ENCODE measurements at regions not wholly inside any gene's neighbourhood (a gene's known extent, or its start where the extent isn't known, plus 50 kb on each side); places are given as distances from the start of the nearest gene placed in this dataset.
A peak's percentile ranks its signal among the peaks of the same experiment; 100 is the strongest.
"Not testable (repeated sequence)": the region's sequence is repeated elsewhere in the genome, so short reads cannot be mapped to it uniquely, and the experiment has no call there.

DNA sequence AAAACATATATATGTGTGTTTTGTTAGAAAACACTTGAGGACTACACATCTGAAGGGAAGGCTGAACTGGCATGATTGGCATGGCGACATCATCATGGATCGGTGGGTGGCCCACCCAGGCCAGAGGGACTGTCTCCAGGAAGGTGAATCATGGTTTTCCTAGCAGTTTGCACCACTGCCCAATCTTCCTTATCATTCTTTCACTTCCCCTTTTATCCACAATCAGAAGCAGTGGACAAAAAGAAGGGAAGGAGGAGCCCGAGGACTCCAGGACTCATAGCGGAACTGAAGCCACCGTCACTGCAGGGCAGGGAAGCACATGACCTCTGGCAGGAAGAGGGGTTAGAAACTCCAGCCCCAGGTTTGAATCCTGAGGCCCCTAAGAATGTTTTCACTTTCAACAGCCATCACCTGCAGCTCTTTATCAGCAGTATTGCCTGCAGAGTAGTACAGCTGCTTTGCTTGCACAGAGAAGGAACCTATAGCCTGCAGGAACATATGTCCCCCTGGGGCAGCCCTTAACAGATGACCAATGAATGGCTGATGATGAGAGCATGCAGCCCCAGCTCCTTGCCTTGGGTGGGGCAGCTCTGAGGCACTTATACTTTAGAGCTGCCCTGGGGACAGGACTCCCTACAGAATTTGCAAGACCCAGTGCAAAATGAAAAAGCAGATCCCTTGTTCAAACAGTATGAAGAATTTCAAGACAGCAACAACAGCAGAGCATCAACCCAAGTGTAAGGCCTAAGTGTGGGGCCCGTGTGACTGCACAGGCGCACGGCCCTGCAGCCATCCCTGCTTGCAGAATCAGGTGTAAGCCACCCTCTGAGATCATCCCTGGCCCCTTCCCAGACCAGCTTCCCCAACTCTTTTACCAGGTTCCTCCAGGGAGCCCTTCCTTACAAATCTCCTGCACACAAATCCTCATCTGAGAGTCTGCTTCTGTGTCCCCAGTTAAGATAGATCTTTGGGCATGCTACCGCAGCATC is 241.8 kb upstream of the IRF2BP2 start:
- Histone ChIP-seq H3K27me3 (ENCODE audit: insufficient read depth, poor library complexity, severe bottlenecking) (no peaks in the 10 kb centered on the region), H3K36me3 (ENCODE audit: low read depth) (no peaks in the 10 kb centered on the region), H3K9me3 (ENCODE audit: severe bottlenecking) (no peaks in the 10 kb centered on the region), H3K4me3 (ENCODE audit: severe bottlenecking) (no peak overlapping the region), H3K4me1 (ENCODE audit: insufficient read depth, poor library complexity, severe bottlenecking) (no peaks in the 10 kb centered on the region), H3K27ac (ENCODE audit: poor library complexity, severe bottlenecking) (no peak overlapping the region)
- no peak for ATAC-seq (ENCODE audit: low read depth)
- no peak for DNase-seq (ENCODE audit: low spot score)
- TF ChIP-seq, protein P1, sequence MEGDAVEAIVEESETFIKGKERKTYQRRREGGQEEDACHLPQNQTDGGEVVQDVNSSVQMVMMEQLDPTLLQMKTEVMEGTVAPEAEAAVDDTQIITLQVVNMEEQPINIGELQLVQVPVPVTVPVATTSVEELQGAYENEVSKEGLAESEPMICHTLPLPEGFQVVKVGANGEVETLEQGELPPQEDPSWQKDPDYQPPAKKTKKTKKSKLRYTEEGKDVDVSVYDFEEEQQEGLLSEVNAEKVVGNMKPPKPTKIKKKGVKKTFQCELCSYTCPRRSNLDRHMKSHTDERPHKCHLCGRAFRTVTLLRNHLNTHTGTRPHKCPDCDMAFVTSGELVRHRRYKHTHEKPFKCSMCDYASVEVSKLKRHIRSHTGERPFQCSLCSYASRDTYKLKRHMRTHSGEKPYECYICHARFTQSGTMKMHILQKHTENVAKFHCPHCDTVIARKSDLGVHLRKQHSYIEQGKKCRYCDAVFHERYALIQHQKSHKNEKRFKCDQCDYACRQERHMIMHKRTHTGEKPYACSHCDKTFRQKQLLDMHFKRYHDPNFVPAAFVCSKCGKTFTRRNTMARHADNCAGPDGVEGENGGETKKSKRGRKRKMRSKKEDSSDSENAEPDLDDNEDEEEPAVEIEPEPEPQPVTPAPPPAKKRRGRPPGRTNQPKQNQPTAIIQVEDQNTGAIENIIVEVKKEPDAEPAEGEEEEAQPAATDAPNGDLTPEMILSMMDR (IDR thresholded peaks at IDR 0.05; ENCODE audit: poor library complexity, severe bottlenecking) = no peak

DNA sequence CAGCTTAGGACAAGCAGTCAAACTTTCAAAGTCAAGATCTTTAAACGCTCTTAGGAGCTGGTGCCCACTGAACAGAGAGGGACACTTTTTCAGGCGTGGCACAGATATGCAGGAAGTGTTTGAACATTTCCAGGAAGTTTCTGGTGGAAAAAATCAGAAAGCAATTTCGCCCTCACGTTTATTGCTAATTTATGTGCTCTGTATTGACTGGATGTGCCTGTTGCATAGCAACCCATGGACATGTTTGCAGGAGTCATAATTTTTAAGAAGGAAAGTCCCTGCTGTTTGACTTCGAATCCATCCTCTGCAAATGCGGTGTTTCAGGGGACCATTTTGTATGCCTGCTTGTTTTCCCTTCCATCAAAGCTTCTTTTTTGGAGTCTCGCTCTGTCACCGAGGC is 239.9 kb upstream of the IRF2BP2 start:
- DNase-seq (ENCODE audit: low spot score) (no peak), ATAC-seq (ENCODE audit: low read depth) (no peak)
- Histone ChIP-seq H3K4me1 (ENCODE audit: insufficient read depth, poor library complexity, severe bottlenecking) (no peaks in the 10 kb centered on the region), H3K9me3 (ENCODE audit: severe bottlenecking) (no peaks in the 10 kb centered on the region), H3K4me3 (ENCODE audit: severe bottlenecking) (no peak overlapping the region), H3K27ac (ENCODE audit: poor library complexity, severe bottlenecking) (no peak overlapping the region), H3K27me3 (ENCODE audit: insufficient read depth, poor library complexity, severe bottlenecking) (no peaks in the 10 kb centered on the region), H3K36me3 (ENCODE audit: low read depth) (no peaks in the 10 kb centered on the region)
- TF ChIP-seq, protein P1 (IDR thresholded peaks at IDR 0.05; ENCODE audit: poor library complexity, severe bottlenecking) = no peak

DNA sequence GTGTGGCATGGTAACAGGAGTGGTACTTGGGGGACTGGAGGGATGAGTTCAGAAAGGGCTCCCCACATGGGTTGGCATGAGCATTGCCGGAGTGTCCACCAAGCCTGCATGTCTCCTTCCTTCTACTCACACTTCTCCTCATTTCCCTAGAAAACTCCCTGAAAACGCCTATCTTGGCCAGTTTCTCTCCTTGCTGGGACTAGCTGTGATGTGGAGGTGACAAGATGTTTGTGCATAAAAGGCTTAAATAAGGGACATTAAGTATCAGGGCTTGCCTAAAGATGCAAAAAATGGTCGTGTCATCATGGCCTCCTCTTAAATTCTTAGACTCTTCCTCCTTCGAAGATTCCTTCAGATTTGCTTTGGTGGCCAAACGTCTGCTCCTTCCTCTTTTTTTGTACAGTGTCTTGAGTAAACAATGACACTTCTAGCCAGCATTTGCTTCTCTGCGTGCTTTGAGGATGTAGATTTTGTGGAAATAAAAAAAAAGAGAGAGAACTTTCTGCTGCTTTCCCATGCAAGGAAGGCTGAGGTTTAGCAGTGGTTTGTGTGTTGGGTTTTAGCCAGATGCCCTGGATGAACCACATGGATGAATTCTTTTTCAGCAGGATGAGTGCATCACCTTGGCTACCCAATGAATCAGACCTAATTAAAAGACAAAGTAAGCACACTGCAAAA is 239.1 kb upstream of the IRF2BP2 start:
- H3K4me3 ChIP-seq (ENCODE audit: severe bottlenecking) = no peak overlapping the region
- DNase-seq (ENCODE audit: low spot score) (no peak), ATAC-seq (ENCODE audit: low read depth) (peak; percentile 44; the same call in 2 of the 3 replicates)
- no peaks in the 10 kb centered on the region for H3K9me3 ChIP-seq (ENCODE audit: severe bottlenecking)
- no peaks in the 10 kb centered on the region for H3K36me3 ChIP-seq (ENCODE audit: low read depth)
- TF ChIP-seq, protein P1 (IDR thresholded peaks at IDR 0.05; ENCODE audit: poor library complexity, severe bottlenecking) = no peak
- H3K27ac ChIP-seq (ENCODE audit: poor library complexity, severe bottlenecking) = no peak overlapping the region
- no peaks in the 10 kb centered on the region for H3K4me1 ChIP-seq (ENCODE audit: insufficient read depth, poor library complexity, severe bottlenecking)
- no peaks in the 10 kb centered on the region for H3K27me3 ChIP-seq (ENCODE audit: insufficient read depth, poor library complexity, severe bottlenecking)

DNA sequence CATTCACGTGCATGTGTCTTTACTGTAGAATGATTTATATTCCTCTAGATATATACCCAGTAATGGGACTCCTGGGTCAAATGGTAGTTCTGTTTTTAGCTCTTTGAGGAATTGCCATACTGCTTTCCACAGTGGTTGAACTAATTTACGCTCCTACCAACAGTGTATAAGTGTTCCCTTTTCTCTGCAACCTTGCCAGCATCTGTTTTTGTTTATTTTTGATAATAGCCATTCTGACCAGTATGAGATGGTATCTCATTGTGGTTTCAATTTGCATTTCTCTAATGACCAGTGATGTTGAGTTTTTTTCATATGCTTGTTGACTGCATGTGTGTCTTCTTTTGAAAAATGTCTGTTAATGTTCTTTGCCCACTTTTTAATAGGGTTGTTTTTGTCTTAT is 236.8 kb upstream of the IRF2BP2 start:
- not testable (repeated sequence) for H3K4me1 ChIP-seq (ENCODE audit: insufficient read depth, poor library complexity, severe bottlenecking); ATAC-seq (ENCODE audit: low read depth); DNase-seq (ENCODE audit: low spot score); H3K27ac ChIP-seq (ENCODE audit: poor library complexity, severe bottlenecking); H3K36me3 ChIP-seq (ENCODE audit: low read depth); H3K4me3 ChIP-seq (ENCODE audit: severe bottlenecking); H3K9me3 ChIP-seq (ENCODE audit: severe bottlenecking); H3K27me3 ChIP-seq (ENCODE audit: insufficient read depth, poor library complexity, severe bottlenecking)

DNA sequence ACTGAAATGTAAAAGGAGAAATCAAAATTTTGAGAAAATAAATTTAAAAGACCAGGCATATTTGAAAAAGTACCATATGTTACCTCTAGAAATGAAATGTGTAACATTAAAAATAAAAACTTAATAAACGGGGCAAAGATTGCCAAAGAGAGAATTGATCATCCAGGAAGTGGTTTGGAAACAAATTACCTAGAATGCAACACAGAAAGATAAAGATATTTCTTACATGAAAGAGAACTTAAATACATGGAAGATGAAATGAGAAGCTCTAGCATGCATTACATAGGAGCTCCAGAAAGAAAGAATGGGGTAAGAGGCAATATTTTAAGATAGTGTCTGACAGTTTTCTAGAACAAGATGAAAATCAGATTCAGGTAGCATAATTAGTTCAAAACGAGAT is 235.9 kb upstream of the IRF2BP2 start:
- DNase-seq (ENCODE audit: low spot score) (no peak), ATAC-seq (ENCODE audit: low read depth) (no peak)
- TF ChIP-seq, protein P1 (IDR thresholded peaks at IDR 0.05; ENCODE audit: poor library complexity, severe bottlenecking) = no peak
- H3K4me3 ChIP-seq (ENCODE audit: severe bottlenecking) = no peak overlapping the region
- no peaks in the 10 kb centered on the region for H3K4me1 ChIP-seq (ENCODE audit: insufficient read depth, poor library complexity, severe bottlenecking)
- no peaks in the 10 kb centered on the region for H3K9me3 ChIP-seq (ENCODE audit: severe bottlenecking)
- no peak overlapping the region for H3K27ac ChIP-seq (ENCODE audit: poor library complexity, severe bottlenecking)
- no peaks in the 10 kb centered on the region for H3K36me3 ChIP-seq (ENCODE audit: low read depth)
- H3K27me3 ChIP-seq (ENCODE audit: insufficient read depth, poor library complexity, severe bottlenecking) = no peaks in the 10 kb centered on the region
